ENCODE measurements at regions not wholly inside any gene's neighbourhood (a gene's known extent, or its start where the extent isn't known, plus 50 kb on each side); places are given as distances from the start of the nearest gene placed in this dataset.

GRCh38 chr12:75935539-75936242, 95.9 kb downstream of the PHLDA1 start:
- Histone ChIP-seq H2AK9ac (replicated peaks; ENCODE audit: low read depth, low read length, poor library complexity) (no peak overlapping the region), H4K5ac (ENCODE audit: low read depth, low read length) (peak overlapping the region; percentile 53; the same call in 1 of the 2 replicates), H3K4ac (ENCODE audit: low read depth, low read length) (peak overlapping the region; percentile 78), H4K20me1 (ENCODE audit: insufficient read depth, low read length) (no peaks in the 10 kb centered on the region), H2BK20ac (ENCODE audit: low read depth, low read length) (peak overlapping the region; percentile 61), H2AFZ (replicated peaks; ENCODE audit: low read length, poor library complexity) (no peak overlapping the region), H3K9ac (ENCODE audit: low read depth, low read length) (no peak overlapping the region), H4K91ac (ENCODE audit: insufficient read depth, low read depth, low read length) (peak overlapping the region; percentile 48; the same call in 1 of the 2 replicates), H2BK120ac (ENCODE audit: low read depth, low read length) (peak overlapping the region; percentile 78), H2BK15ac (ENCODE audit: low read depth, low read length) (peak overlapping the region; percentile 55; the same call in 2 of the 3 replicates), H3K18ac (ENCODE audit: low read depth, low read length) (peak overlapping the region; percentile 42; the same call in 1 of the 2 replicates), H3K23ac (ENCODE audit: low read depth, low read length) (no peak overlapping the region), H3K4me2 (ENCODE audit: low read depth, low read length) (no peak overlapping the region), H3K79me1 (ENCODE audit: low read depth in 1 of 2, low read length in 2 of 2) (peaks cover 0 to 12% of the 10 kb centered on the region in 2 experiments; a peak in 2 of 4 replicates), H3K9me1 (ENCODE audit: insufficient read depth, low read length) (peaks cover 11% of the 10 kb centered on the region; the same call in 1 of the 2 replicates), H3K27ac (ENCODE audit: insufficient read depth, low read length) (peak overlapping the region; percentile 20; the same call in 1 of the 2 replicates), H3K36me3 (ENCODE audit: control insufficient read depth, insufficient read depth, low read length) (no peaks in the 10 kb centered on the region), H3K27me3 (ENCODE audit: control insufficient read depth, insufficient read depth, low read length) (no peaks in the 10 kb centered on the region), H2BK5ac (ENCODE audit: low read depth, low read length, poor library complexity, severe bottlenecking) (no peak overlapping the region), H3K4me3 (ENCODE audit: insufficient read depth, low read depth, low read length) (no peak overlapping the region), H3K56ac (ENCODE audit: extremely low read depth, insufficient read depth, low read length) (no peak overlapping the region), H4K8ac (ENCODE audit: low read depth in 2 of 2, low read length in 2 of 2) (peak overlapping the region; percentile 46 to 69; a peak in 2 of 4 replicates), H3K9me3 (ENCODE audit: control insufficient read depth, insufficient read depth, low read length) (no peaks in the 10 kb centered on the region), H3K14ac (replicated peaks; ENCODE audit: low read depth, low read length) (peak overlapping the region; percentile 68), H3K4me1 (ENCODE audit: control insufficient read depth, insufficient read depth, low read length) (peaks cover 23% of the 10 kb centered on the region), H2AK5ac (ENCODE audit: low read depth, low read length) (peak overlapping the region; percentile 87)
- POLR2A ChIA-PET (ENCODE audit: unreplicated experiment), result no interaction called here
- ATAC-seq (ENCODE audit: low read depth) (no peak), DNase-seq (no peak)
- no CpG with 5 or more reads among the region's 3 CpGs for WGBS, 2 experiments (ENCODE audit: extremely low coverage in 2 of 2, insufficient read length in 1 of 2)
- intact Hi-C loops (cut with micrococcal nuclease), result loop anchor here (5.0 kb wide), 1 partner anchor 92 kb away; no protein-coding TSS in a partner anchor
- in situ Hi-C loops (cut with MboI; ENCODE audit: low sequenced_read_pairs), result no loop called here
- no TSS peak for BruUV-seq (replicated peaks)
- CTCF ChIA-PET, result interaction anchor here (1.1 kb wide), 2 partner anchors 14 to 275 kb away, joined by 4 read pairs; no protein-coding TSS in a partner anchor
- no peak for TF ChIP-seq NFE2L2 (IDR thresholded peaks at IDR 0.05; ENCODE audit: low read depth, low read length)
- TF ChIP-seq MAZ (IDR thresholded peaks at IDR 0.05; ENCODE audit: borderline replicate concordance, low read depth, low read length), result no peak
- no peak for TF ChIP-seq RAD21 (IDR thresholded peaks at IDR 0.05; ENCODE audit: low read length)
- no peak for TF ChIP-seq CEBPB (IDR thresholded peaks at IDR 0.05; ENCODE audit: low read depth, low read length)
- TF ChIP-seq, protein P1, sequence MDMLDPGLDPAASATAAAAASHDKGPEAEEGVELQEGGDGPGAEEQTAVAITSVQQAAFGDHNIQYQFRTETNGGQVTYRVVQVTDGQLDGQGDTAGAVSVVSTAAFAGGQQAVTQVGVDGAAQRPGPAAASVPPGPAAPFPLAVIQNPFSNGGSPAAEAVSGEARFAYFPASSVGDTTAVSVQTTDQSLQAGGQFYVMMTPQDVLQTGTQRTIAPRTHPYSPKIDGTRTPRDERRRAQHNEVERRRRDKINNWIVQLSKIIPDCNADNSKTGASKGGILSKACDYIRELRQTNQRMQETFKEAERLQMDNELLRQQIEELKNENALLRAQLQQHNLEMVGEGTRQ (IDR thresholded peaks at IDR 0.05; ENCODE audit: low read depth, low read length), result no peak
- TF ChIP-seq, protein P2, sequence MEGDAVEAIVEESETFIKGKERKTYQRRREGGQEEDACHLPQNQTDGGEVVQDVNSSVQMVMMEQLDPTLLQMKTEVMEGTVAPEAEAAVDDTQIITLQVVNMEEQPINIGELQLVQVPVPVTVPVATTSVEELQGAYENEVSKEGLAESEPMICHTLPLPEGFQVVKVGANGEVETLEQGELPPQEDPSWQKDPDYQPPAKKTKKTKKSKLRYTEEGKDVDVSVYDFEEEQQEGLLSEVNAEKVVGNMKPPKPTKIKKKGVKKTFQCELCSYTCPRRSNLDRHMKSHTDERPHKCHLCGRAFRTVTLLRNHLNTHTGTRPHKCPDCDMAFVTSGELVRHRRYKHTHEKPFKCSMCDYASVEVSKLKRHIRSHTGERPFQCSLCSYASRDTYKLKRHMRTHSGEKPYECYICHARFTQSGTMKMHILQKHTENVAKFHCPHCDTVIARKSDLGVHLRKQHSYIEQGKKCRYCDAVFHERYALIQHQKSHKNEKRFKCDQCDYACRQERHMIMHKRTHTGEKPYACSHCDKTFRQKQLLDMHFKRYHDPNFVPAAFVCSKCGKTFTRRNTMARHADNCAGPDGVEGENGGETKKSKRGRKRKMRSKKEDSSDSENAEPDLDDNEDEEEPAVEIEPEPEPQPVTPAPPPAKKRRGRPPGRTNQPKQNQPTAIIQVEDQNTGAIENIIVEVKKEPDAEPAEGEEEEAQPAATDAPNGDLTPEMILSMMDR (conservative IDR thresholded peaks at IDR 0.05; ENCODE audit: low read depth, low read length), result no peak
- TF ChIP-seq CHD1 (IDR thresholded peaks at IDR 0.05; ENCODE audit: low read depth, low read length), result no peak
- TF ChIP-seq, protein P3, sequence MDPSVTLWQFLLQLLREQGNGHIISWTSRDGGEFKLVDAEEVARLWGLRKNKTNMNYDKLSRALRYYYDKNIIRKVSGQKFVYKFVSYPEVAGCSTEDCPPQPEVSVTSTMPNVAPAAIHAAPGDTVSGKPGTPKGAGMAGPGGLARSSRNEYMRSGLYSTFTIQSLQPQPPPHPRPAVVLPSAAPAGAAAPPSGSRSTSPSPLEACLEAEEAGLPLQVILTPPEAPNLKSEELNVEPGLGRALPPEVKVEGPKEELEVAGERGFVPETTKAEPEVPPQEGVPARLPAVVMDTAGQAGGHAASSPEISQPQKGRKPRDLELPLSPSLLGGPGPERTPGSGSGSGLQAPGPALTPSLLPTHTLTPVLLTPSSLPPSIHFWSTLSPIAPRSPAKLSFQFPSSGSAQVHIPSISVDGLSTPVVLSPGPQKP (IDR thresholded peaks at IDR 0.05; ENCODE audit: borderline replicate concordance, low read depth, low read length), result no peak
- no peak for TF ChIP-seq MXI1 (IDR thresholded peaks at IDR 0.05; ENCODE audit: borderline replicate concordance, low read depth, low read length)
- TF ChIP-seq POLR2A (IDR thresholded peaks at IDR 0.05; ENCODE audit: low read depth, low read length), result no peak
- no peak for TF ChIP-seq SMC3 (IDR thresholded peaks at IDR 0.05; ENCODE audit: low read depth, low read length)
- TF ChIP-seq MAFK (IDR thresholded peaks at IDR 0.05; ENCODE audit: low read depth, low read length), result no peak
- dilution Hi-C loops (cut with HindIII; ENCODE audit: low sequenced_read_pairs, unreplicated experiment), result no loop called here
